ENCODE measurements at regions not wholly inside any gene's neighbourhood (a gene's known extent, or its start where the extent isn't known, plus 50 kb on each side); places are given as distances from the start of the nearest gene placed in this dataset.
"Not testable (repeated sequence)": the region's sequence is repeated elsewhere in the genome, so short reads cannot be mapped to it uniquely, and the experiment has no call there.

DNA sequence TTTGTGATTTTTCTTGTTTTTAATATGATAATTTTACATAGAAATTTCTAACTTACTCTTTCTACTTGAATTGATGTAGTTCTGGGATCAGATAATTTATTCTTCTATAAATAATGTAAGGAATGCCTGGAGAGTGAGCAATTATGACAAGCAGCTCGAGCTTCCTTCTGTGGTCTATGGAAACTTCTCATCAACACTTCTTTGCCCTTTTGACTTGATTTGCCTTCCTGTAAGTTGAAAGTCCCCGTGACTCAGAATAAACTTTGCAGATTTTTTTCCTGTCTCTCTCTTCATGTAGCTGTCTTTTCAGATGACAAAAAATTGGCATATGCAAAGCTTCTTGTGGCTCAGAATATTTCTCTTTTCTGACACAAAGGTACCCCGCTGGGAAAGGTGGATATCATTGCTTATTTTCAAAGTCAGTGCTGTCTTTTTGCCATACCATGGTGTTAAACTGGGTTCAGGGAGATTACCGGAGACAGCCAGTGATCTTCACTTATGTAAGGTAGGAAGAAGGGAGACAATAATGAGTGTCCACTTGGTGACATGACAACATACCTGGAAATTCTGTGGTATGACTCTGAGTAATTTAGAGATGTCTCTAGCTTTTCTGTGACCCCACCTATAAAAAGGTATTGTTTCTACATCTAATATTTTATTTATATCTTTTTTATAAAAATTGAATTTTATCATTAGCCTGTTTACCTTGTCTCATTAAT is 278.6 kb upstream of the GNPDA2 start:
- FAIRE-seq (no peak), DNase-seq (ENCODE audit: insufficient read length, low spot score) (peak; percentile 5)

DNA sequence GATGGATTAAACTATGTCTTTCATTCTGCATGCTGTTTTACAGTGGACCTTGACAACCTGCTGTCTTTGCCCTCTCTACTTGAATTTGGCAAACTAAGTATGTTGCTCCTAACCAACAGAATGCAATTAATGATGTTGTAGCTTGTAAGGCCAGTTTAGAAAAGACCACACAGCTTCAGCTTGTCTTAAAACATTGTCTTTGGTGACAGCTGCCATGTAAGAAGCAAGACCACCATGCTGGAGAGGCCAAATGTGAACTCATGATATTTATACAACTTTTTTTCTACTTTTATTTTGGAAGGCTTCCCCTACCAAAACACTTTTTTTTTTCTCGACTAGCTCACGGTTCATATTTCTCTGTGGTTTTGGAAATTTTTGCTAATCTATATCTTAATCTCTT is 278.0 kb upstream of the GNPDA2 start:
- FAIRE-seq = no peak
- no peak for DNase-seq (ENCODE audit: insufficient read length, low spot score)

DNA sequence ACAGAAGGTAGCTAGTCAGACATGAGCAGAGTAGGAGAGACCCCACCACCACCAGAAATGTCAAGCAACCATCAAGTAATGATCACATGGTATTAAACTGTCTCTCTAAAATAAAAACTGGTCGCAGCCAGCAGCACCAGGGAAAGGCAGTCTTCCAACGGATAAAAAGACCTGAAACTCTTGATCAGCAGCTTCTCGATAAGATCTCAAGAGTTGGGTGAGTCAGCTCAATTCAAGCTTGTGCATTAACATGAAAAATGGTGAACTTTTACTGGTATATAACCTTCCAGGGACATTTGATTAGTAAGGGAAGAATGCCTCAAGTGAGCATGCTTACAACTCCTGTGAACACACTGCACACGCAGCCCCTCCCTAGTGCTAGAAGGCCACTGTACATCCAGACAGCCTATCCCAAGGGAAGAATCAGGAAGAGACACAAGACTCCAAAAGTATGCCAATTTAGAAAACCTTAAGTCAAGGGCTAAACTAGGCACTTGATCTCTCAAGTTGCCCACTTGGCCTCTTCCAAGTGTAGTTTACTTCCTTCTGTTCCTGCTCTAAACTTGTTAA is 270.0 kb upstream of the GNPDA2 start:
- FAIRE-seq = no peak
- DNase-seq (ENCODE audit: insufficient read length, low spot score) = no peak

DNA sequence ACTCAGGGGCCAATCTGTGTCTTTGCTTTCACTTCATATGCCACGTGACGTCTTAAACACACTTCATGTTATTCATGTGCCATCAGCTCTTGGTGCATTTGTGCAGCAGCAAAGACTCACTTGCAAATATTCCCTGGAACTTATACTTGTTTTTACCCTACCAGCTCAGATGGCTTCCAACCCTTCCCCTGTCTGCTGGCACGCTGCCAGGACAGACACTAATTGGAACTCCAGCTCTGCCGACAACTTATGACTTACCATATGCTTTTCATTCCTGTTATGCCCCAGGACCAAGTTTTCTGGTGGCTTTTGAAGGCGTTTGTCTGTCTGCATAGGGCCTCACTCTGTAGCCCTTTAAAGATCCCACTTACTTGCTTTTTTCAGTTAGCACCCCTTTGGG is 261.7 kb upstream of the GNPDA2 start:
- FAIRE-seq = no peak
- DNase-seq (ENCODE audit: insufficient read length, low spot score) = no peak

DNA sequence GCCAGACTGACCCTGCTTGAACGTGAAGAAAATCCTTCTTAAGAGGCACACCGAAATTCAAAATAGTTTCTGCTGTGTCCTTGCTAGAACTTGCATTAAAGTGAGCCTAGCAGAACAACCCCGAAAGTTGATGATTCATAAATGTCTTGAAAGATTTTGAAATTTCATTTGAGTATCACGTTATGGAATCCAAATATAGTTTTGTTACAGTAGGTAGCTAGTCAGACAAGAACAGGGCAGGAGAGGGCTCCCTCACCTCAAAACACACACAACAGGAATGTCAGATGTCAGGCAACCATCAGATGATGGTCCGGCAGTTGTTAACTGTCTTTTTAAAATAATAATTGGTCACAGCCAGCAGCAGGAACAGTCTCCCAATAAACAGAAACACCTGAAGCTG is 259.6 kb upstream of the GNPDA2 start:
- FAIRE-seq (no peak), DNase-seq (ENCODE audit: insufficient read length, low spot score) (no peak)

DNA sequence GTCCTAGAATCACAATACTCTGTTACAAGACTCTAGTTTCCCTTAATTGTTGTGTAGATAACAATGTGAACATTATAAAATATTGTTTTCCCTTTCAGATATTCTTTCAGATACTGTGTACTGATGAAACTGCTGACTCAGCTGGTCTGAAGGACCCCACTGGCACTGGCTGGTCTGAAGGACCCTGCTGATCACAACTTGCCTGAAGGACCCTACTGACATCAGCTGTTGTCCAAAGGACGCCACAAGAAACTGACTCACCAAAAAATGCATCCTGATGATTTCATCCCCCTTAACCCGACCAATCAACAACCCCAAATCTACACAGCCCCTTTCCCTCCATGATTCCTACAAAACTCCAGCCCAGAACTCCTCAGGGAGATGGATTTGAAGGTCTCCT is 258.8 kb upstream of the GNPDA2 start:
- DNase-seq (ENCODE audit: insufficient read length, low spot score) (no peak), FAIRE-seq (no peak)

DNA sequence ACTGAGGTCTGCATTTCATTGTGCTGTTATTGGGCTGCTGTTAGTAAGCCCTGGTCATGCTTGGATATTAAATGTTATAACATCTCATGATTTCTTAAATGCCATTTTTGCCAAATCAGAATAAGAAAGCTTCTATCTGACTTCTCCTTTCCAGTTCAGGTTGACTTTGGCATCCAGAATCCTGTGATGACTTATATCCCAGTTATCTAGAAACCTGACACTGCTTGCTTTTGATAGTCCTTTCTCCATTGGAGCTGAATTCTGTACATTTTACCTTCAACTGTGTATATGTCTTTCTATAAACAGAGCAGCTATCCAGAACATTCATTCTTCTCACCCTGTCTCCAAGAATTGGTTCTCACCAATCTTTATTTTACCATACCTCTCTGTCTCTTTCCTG is 257.7 kb upstream of the GNPDA2 start:
- no peak for FAIRE-seq
- DNase-seq (ENCODE audit: insufficient read length, low spot score) = no peak

DNA sequence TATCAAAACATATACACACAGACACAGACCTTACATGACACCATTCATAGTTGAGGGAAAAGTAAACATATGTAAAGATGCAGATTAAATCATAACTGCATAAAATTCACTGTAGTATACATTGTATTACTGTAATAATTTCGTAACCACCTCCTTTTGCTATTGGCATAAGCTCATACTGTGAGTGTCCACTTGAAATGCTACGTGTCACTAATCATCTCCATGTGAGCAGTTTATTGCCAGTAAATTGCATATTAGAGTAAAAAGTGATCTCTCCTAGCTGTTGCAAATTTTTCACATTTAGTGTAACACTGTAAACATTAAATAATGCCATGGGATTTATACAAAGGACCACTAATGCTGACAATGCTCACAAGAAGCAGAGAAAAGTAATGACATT is 256.7 kb upstream of the GNPDA2 start:
- no peak for DNase-seq (ENCODE audit: insufficient read length, low spot score)

DNA sequence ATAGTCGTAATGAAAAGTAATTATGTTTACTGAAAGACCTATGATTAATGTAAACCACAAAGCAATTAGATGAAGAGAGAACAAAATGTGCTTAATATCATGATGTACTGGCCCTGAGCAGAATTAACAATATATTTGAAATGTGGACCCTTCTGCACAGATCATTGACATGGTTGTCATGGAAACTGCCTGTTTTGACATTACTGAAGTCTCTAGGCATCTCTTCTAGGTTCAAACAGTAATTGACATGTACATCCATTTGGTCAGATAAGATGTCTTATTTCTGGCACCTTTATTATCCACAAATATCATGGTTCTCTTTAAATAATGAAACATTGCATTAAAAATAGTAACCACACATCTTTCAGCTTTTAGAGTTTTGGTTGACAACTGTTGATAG is 251.7 kb upstream of the GNPDA2 start:
- DNase-seq (ENCODE audit: insufficient read length, low spot score) = no peak
- no peak for FAIRE-seq

More for the DNA sequence above, 256.7 kb upstream of the GNPDA2 start:
- no peak for FAIRE-seq

DNA sequence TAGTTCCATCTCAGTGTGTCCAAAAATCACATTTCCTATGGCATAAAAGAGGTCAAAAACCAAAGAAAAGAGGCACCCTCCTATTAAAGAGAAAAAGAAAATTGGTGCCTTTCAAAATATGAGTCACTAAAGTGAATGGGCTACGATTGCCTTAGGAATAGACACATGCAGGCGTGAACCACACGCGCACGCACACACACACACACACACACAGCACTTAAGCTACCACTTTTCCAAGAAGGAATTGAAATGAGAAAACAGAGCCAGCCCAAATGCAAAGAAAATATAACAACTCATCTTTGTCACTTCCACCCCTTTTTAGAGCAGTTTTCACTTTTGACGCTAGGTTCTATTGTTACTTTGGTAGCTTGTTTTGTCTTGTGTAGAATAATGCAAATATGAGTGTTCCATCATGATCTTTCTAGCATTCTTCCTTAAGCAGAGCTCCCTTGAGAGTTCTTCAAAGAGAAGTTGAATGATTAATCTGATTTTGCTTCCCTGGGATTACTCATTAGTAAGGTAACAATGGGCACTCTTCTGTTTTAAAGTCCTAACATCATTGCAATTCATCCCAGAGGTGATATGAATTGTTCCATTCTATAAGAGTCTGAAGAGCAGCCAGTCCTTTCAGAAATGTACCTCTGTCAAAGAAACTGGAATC is 239.2 kb upstream of the GNPDA2 start:
- FAIRE-seq = no peak
- no peak for DNase-seq (ENCODE audit: insufficient read length, low spot score)

DNA sequence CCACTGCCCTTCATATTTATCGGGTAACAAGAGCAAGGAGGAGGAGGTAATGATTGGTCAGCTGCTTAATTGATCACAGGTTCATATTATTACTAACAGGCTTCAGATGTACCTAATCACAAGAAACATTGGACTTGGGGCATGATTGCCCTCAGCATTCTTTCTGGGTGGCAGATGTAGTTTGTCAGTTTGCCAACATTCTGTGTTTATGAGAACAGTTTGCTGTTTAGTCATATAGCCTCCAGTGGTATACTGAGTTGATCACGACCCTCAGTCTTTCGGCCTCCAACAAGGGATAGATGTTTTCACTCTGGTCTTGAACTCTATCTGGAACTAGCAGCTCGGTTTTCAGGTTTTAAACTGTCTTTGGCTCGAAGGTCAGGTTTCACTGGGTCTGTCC is 237.7 kb upstream of the GNPDA2 start:
- not testable (repeated sequence) for DNase-seq (ENCODE audit: insufficient read length, low spot score); FAIRE-seq

DNA sequence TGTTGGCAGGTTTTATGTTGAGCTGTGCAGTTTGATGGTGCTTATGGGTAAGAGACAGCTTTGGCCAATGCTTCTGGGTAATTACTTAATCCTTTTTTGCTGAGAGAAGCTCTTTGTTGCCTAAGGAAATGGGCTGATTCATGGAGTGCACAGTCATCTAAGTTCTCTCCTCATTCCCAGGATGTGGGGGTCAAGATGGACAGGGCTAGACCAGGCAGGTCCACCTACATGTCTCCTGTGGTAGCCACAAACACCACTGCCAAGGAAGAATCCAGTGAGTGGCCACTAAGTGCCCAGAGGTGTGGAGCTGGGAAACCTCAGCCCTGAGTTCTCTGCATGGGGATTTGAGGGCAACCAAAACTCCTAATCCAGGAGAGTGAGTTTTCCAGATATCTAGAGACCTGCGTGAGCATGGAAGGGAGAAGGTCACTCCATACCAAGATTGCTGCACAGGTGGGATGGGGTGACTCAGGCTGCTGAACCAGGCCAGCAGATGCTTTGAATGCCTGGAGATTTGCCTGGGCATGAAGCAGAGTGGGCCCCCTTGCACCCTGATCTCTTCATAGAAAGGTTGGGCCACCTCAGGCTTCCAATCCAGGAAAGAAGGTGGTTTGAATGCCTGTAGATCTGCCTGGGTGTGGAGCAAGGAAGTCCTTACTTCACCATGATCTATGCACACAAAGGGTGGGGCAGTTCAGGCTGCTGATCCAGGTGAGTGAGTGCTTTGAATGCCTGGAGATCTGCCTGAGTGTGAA is 234.8 kb upstream of the GNPDA2 start:
- no peak for DNase-seq (ENCODE audit: insufficient read length, low spot score)
- FAIRE-seq = no peak

DNA sequence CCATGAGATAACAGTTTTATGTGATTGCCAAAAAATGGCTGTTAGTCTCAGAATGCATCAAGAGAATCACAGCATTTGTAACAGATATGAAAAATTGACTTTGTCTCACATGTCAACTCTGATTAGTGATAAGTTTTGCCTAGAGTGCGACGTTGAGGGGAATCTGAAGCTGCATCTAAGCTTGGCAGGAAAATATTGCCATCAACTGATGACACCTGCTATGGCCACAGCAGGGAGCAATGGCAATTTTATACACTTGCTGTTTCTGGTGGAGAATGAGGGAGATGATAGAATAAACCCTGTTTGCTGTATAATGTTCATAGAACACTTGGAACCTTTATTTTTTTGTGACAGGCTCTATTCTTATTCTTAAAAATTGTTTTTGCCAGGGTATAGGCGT is 205.4 kb upstream of the GNPDA2 start:
- no peak for DNase-seq (ENCODE audit: insufficient read length, low spot score)
- no peak for FAIRE-seq

DNA sequence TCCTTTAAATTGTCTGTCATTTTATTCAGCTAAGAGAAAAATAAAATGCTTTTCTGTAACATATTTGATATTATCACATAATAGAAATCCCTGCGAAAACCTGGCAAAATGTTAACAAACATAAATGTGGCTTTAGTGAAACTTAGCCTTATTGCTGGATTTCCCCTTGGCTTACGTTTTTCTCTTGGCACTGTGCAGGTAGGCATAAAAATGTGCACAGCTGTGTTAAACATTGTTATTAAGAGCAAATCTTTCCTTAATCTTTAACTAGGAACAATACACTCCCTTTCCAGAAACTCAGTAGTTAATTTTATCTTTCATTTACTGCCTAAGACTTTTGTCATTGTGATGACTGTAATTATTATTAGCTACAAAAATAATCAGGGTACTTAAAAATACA is 202.4 kb upstream of the GNPDA2 start:
- DNase-seq (ENCODE audit: insufficient read length, low spot score) = no peak
- no peak for FAIRE-seq

DNA sequence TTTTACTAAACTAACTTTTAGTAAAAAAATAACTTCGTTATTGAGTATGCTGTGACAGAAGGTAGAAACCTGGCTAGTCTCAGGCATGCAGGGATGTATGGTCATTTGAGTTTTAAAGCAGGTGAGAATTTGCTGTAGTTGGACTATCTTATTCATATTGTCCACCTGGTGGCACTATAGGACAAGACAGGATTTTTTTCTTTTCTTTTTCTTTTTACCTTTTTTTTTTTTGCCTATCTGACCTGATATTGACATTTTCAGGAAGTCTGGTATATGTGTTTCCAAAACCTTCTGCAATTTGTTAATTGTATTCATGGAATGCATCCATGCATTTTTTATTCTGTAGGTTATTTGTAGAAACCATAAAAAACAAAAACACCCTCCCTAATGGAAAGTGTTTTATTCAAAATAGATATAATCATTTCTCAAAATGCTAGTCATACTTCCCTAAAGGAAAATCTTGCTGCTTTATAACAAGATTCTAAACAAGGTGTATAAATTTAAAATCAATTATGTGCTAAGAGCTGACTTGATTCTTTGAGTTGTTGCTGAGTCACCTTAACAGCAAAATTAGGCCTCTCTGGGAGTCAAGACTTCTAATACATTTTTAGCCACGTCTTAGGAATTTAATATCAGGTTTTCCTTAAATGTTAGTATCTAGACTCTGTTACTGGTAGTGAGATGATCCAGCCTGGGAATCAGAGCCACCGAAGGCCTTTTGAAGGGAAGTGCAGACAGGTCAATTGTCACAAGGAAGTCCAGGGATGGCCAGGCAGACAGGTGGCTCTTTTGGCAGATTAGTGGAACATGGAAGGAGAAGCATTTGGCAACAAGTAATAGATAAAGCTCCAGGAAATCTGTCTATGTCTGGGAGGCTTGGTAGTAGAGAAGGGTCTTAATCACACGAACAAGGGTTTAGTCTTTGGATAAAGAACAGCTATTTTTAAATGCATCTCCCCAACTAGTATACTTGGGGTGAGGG is 201.3 kb upstream of the GNPDA2 start:
- DNase-seq (ENCODE audit: insufficient read length, low spot score) (peak; percentile 2), FAIRE-seq (no peak)

DNA sequence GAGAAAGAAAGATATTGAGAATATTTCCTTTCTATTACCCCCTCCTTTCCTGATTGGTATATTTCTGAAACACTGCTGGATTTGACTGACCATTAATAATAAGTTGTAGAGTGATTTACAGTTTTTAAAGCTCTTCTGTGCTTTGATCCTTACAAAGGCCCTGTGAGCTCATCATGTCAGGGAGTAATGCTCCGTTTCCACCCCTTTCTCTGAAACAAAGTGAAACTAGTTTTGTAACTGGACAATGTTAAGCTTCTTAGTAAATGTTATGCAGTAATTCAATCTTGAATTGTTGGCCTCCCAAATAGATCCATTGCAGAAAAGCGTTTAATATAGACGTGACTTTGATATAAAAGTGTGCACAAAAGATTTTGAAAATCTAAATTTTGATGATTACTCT is 190.1 kb upstream of the GNPDA2 start:
- DNase-seq (ENCODE audit: insufficient read length, low spot score) = peak; percentile 19
- no peak for FAIRE-seq

DNA sequence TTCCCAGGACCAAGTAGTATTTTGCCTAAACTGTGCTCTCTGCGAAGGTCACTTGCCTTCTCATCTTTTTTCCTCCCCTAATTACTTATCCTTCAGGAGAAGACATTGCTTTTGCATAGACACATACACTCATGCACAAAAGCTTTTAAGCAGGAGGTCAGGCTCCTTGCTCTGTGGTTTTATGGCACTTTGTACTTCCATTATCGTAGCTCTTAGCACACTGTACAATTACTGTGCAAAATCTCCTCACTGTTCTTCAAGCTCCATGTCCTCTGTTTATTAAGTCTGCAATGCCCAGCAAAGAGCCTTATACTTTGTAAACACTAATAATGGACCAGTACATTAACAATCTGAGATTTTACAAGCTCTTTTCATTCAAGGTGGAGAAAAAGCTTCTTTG is 188.4 kb upstream of the GNPDA2 start:
- no peak for FAIRE-seq
- DNase-seq (ENCODE audit: insufficient read length, low spot score) = no peak

DNA sequence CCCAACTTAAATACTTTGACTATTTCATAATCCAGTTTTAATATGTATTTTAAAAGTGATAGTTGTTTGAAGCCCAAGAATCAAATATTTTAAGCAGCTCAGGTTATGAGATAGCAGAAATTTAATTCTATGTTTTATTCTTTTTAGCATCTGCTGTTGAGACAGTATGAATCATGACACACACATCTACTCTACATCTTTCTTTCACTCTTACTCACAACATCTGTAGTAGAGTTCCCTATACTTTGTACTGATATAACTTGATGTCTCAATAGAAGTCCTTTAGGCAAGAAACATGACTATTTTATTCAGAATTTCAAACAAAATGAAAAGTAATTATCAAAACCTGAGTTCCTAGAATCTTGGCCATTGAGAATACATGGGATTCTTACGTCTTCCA is 187.9 kb upstream of the GNPDA2 start:
- no peak for DNase-seq (ENCODE audit: insufficient read length, low spot score)
- FAIRE-seq = no peak

DNA sequence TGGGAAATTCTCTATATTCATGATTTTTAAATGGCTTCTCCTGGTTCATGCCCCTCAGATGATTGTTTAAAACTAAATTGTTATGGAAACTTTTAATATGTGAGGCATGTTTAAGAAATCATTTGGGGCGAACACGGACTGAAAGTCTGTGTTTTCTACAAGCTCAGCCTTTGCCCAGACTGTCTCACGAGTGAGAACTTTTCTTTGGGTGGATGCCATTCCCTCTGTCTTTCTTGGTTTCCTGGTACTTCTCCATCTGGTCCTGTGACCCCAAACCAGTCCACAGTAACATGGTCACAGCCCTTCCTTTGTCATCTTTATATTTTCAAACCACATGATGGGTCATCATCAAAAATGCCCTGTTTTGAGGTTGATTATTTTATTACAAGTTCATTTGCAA is 186.6 kb upstream of the GNPDA2 start:
- DNase-seq (ENCODE audit: insufficient read length, low spot score) (no peak), FAIRE-seq (no peak)

DNA sequence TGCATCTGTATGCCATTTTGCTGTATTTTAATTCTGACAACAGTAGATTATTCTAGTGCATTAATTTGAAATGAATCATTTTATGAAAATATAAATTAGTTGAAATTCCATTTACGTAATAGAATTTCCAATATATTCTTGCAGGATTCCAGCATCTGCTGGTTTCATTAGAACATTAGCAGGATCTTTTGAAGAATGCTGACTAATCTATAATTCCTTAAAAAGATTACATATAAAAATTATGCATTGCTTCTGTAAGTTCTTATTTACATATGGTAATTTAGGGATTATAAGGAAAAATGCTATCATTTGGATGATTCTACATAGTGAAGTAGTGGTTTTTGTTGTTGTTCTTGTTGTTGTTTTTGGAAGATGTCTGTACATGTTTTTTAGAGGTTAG is 182.2 kb upstream of the GNPDA2 start:
- DNase-seq (ENCODE audit: insufficient read length, low spot score) = no peak

More for the DNA sequence above, 182.2 kb upstream of the GNPDA2 start:
- FAIRE-seq = no peak

Data from HTR-8/SVneo (cell line).